ENCODE measurements at regions not wholly inside any gene's neighbourhood (a gene's known extent, or its start where the extent isn't known, plus 50 kb on each side); places are given as distances from the start of the nearest gene placed in this dataset.

GRCh38 chr10:4132216-4132556 lies 347.2 kb upstream of the KLF6 start:
- no peak for DNase-seq (ENCODE audit: low read depth, low spot score)
- H3K4me3 ChIP-seq (ENCODE audit: low read depth, low read length) = peak overlapping the region; percentile 41
- CTCF ChIA-PET = no interaction called here
- POLR2A ChIA-PET = interaction anchor here (0.6 to 1.2 kb wide), 3 partner anchors 62 to 906 kb away, joined by 3 to 6 read pairs (median 4); partner anchors contain the start of gene KLF6
- no peak for TF ChIP-seq CTCF (IDR thresholded peaks at IDR 0.05; ENCODE audit: insufficient read depth, low read length, missing control alignments)

GRCh38 chr10:4131407-4132215 lies 346.6 kb upstream of the KLF6 start:
- ChIA-PET POLR2A (interaction anchor here (0.6 to 1.2 kb wide), 6 partner anchors 10 to 905 kb away, joined by 3 to 6 read pairs (median 4); partner anchors contain the start of gene KLF6), CTCF (no interaction called here)
- DNase-seq (ENCODE audit: low read depth, low spot score) = peak; percentile 86
- no peak for TF ChIP-seq CTCF (IDR thresholded peaks at IDR 0.05; ENCODE audit: insufficient read depth, low read length, missing control alignments)
- H3K4me3 ChIP-seq (ENCODE audit: low read depth, low read length) = peak overlapping the region; percentile 41

- CTCF ChIA-PET = interaction anchor here (0.6 kb wide), 2 partner anchors 636 to 677 kb away, joined by 3 read pairs; no protein-coding TSS in a partner anchor
- DNase-seq (ENCODE audit: low read depth, low spot score) = no peak
- POLR2A ChIA-PET = interaction anchor here (0.7 kb wide), 1 partner anchor 346 kb away, joined by 3 read pairs; the partner anchor contains the start of gene KLF6
- TF ChIP-seq CTCF (IDR thresholded peaks at IDR 0.05; ENCODE audit: insufficient read depth, low read length, missing control alignments) = no peak
- H3K4me3 ChIP-seq (ENCODE audit: low read depth, low read length) = no peak overlapping the region
Measured at GRCh38 chr10:4130685-4131084, 345.7 kb upstream of the KLF6 start.

- DNase-seq (ENCODE audit: low read depth, low spot score) = no peak
- ChIA-PET POLR2A (interaction anchor here (0.7 kb wide), 1 partner anchor 345 kb away, joined by 3 read pairs; the partner anchor contains the start of gene KLF6), CTCF (interaction anchor here (0.6 to 0.7 kb wide), 2 partner anchors 242 to 637 kb away, joined by 3 read pairs; no protein-coding TSS in a partner anchor)
- H3K4me3 ChIP-seq (ENCODE audit: low read depth, low read length) = no peak overlapping the region
- TF ChIP-seq CTCF (IDR thresholded peaks at IDR 0.05; ENCODE audit: insufficient read depth, low read length, missing control alignments) = no peak
Measured at GRCh38 chr10:4129866-4130477, 345.0 kb upstream of the KLF6 start.

- CTCF ChIA-PET = no interaction called here
- no peak overlapping the region for H3K4me3 ChIP-seq (ENCODE audit: low read depth, low read length)
- DNase-seq (ENCODE audit: low read depth, low spot score) = no peak
- no peak for TF ChIP-seq CTCF (IDR thresholded peaks at IDR 0.05; ENCODE audit: insufficient read depth, low read length, missing control alignments)
- POLR2A ChIA-PET = no interaction called here
Measured at GRCh38 chr10:4127518-4128315, 342.7 kb upstream of the KLF6 start.

Measured in AG04449 (cell line).